ENCODE measurements at regions not wholly inside any gene's neighbourhood (a gene's known extent, or its start where the extent isn't known, plus 50 kb on each side); places are given as distances from the start of the nearest gene placed in this dataset.
"Not testable (repeated sequence)": the region's sequence is repeated elsewhere in the genome, so short reads cannot be mapped to it uniquely, and the experiment has no call there.

GRCh38 chr5:34189246-34189645, 146.2 kb upstream of the C1QTNF3 start:
- DNase-seq (ENCODE audit: low read depth in 2 of 2) = not testable (repeated sequence)

- DNase-seq (ENCODE audit: low read depth in 2 of 2) = not testable (repeated sequence)
Measured at GRCh38 chr5:34189752-34190411, 146.9 kb upstream of the C1QTNF3 start.

- not testable (repeated sequence) for DNase-seq (ENCODE audit: low read depth in 2 of 2)
Measured at GRCh38 chr5:34190466-34190865, 147.5 kb upstream of the C1QTNF3 start.

GRCh38 chr5:34191279-34191744, 148.3 kb upstream of the C1QTNF3 start:
- DNase-seq (ENCODE audit: low read depth in 2 of 2) = not testable (repeated sequence)

- not testable (repeated sequence) for DNase-seq (ENCODE audit: low read depth in 2 of 2)
Measured at GRCh38 chr5:34192064-34192922, 149.3 kb upstream of the C1QTNF3 start.

GRCh38 chr5:34192923-34193262, 149.9 kb upstream of the C1QTNF3 start:
- not testable (repeated sequence) for DNase-seq (ENCODE audit: low read depth in 2 of 2)

- not testable (repeated sequence) for DNase-seq (ENCODE audit: low read depth in 2 of 2)
Measured at GRCh38 chr5:34193297-34193696, 150.3 kb upstream of the C1QTNF3 start.

GRCh38 chr5:34193804-34194203, 150.8 kb upstream of the C1QTNF3 start:
- DNase-seq (ENCODE audit: low read depth in 2 of 2) = not testable (repeated sequence)

- not testable (repeated sequence) for DNase-seq (ENCODE audit: low read depth in 2 of 2)
Measured at GRCh38 chr5:34196091-34196490, 153.1 kb upstream of the C1QTNF3 start.

- not testable (repeated sequence) for DNase-seq (ENCODE audit: low read depth in 2 of 2)
Measured at GRCh38 chr5:34205347-34205746, 162.3 kb upstream of the C1QTNF3 start.

- not testable (repeated sequence) for DNase-seq (ENCODE audit: low read depth in 2 of 2)
Measured at GRCh38 chr5:34217386-34217785, 174.4 kb upstream of the C1QTNF3 start.

- DNase-seq (ENCODE audit: low read depth in 2 of 2) = not testable (repeated sequence)
Measured at GRCh38 chr5:34221329-34222073, 178.5 kb upstream of the C1QTNF3 start.

GRCh38 chr5:34223158-34223557, 180.1 kb upstream of the C1QTNF3 start:
- not testable (repeated sequence) for DNase-seq (ENCODE audit: low read depth in 2 of 2)

GRCh38 chr5:34230402-34230801, 187.4 kb upstream of the C1QTNF3 start:
- DNase-seq (ENCODE audit: low read depth in 2 of 2) = not testable (repeated sequence)

GRCh38 chr5:34243802-34244201, 200.8 kb upstream of the C1QTNF3 start:
- DNase-seq (ENCODE audit: low read depth in 2 of 2) = not testable (repeated sequence)

GRCh38 chr5:34244281-34245031, 201.4 kb upstream of the C1QTNF3 start:
- DNase-seq (ENCODE audit: low read depth in 2 of 2) = peak; percentile 47 to 54

- DNase-seq (ENCODE audit: low read depth in 2 of 2) = peak in 1 of 2 donors; percentile 27
Measured at GRCh38 chr5:34245032-34245394, 202.0 kb upstream of the C1QTNF3 start.

GRCh38 chr5:34245813-34246212, 202.8 kb upstream of the C1QTNF3 start:
- DNase-seq (ENCODE audit: low read depth in 2 of 2) = not testable (repeated sequence)

GRCh38 chr5:34258598-34258997, 215.6 kb upstream of the C1QTNF3 start:
- not testable (repeated sequence) for DNase-seq (ENCODE audit: low read depth in 2 of 2)

- not testable (repeated sequence) for DNase-seq (ENCODE audit: low read depth in 2 of 2)
Measured at GRCh38 chr5:34261020-34261419, 218.0 kb upstream of the C1QTNF3 start.

- DNase-seq (ENCODE audit: low read depth in 2 of 2) = not testable (repeated sequence)
Measured at GRCh38 chr5:34266151-34266550, 223.1 kb upstream of the C1QTNF3 start.
